ENCODE measurements at regions not wholly inside any gene's neighbourhood (a gene's known extent, or its start where the extent isn't known, plus 50 kb on each side); places are given as distances from the start of the nearest gene placed in this dataset.

DNA sequence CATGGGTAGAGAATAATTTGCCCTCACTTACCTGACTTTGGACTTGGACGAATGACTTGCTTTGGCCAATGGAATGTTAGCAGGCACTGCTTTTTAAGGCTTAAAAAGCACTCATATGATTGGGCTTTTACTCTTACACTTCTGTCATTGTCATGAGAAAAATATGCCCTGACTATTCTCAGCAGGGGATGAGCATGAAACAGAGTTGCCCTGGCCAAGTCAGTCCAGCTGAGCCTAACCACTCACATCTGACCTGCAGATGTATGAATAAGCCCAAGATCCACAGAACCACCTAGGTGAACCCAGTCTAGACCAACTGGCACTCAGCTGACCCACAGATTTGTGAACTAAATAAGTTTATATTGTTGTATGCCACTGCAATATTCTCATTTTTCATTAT, 573.5 kb downstream of the TNS3 start:
- Histone ChIP-seq H3K4me3 (no peak overlapping the region), H3K9me3 (no peaks in the 10 kb centered on the region), H3K36me3 (no peaks in the 10 kb centered on the region), H3K27ac (no peak overlapping the region), H3K27me3 (replicated peaks; ENCODE audit: insufficient read depth) (no peaks in the 10 kb centered on the region), H3K4me1 (replicated peaks) (no peaks in the 10 kb centered on the region)
- intact Hi-C loops (cut with DNase I): no loop called here
- 90% methylated on average over 1 of the region's 1 CpG for WGBS
- no peak for DNase-seq (ENCODE audit: low spot score)
- TF ChIP-seq POLR2A (IDR thresholded peaks at IDR 0.05) (no peak), POLR2AphosphoS5 (IDR thresholded peaks at IDR 0.05) (no peak)
- TF ChIP-seq, protein P1, sequence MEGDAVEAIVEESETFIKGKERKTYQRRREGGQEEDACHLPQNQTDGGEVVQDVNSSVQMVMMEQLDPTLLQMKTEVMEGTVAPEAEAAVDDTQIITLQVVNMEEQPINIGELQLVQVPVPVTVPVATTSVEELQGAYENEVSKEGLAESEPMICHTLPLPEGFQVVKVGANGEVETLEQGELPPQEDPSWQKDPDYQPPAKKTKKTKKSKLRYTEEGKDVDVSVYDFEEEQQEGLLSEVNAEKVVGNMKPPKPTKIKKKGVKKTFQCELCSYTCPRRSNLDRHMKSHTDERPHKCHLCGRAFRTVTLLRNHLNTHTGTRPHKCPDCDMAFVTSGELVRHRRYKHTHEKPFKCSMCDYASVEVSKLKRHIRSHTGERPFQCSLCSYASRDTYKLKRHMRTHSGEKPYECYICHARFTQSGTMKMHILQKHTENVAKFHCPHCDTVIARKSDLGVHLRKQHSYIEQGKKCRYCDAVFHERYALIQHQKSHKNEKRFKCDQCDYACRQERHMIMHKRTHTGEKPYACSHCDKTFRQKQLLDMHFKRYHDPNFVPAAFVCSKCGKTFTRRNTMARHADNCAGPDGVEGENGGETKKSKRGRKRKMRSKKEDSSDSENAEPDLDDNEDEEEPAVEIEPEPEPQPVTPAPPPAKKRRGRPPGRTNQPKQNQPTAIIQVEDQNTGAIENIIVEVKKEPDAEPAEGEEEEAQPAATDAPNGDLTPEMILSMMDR (IDR thresholded peaks at IDR 0.05): no peak

DNA sequence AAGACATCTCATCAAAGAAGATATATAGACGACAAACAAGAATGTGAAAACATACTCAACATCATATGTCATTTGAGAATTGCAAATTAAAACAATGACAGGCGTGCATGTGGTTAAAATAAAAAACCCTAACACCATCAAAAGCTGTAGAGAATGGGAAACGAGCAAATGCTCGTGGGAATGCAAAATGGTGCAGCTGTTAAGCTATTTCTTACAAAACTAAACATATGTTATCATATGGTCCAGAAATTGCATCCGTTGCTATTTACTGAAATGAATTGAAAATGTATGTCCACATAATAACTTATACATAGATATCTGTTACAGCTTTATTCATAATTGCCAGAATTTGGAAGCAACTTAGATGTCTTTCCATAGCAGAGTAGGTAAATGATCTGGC, 574.4 kb downstream of the TNS3 start:
- intact Hi-C loops (cut with DNase I): no loop called here
- H3K4me3 ChIP-seq: no peak overlapping the region
- no peaks in the 10 kb centered on the region for H3K9me3 ChIP-seq
- H3K36me3 ChIP-seq: no peaks in the 10 kb centered on the region
- H3K27ac ChIP-seq: no peak overlapping the region
- WGBS: 74% methylated on average over 5 of the region's 5 CpGs
- DNase-seq (ENCODE audit: low spot score): no peak
- no peaks in the 10 kb centered on the region for H3K4me1 ChIP-seq (replicated peaks)
- no peaks in the 10 kb centered on the region for H3K27me3 ChIP-seq (replicated peaks; ENCODE audit: insufficient read depth)
- no peak for TF ChIP-seq POLR2A (IDR thresholded peaks at IDR 0.05)
- no peak for TF ChIP-seq POLR2AphosphoS5 (IDR thresholded peaks at IDR 0.05)
- TF ChIP-seq, protein P1 (IDR thresholded peaks at IDR 0.05): no peak

DNA sequence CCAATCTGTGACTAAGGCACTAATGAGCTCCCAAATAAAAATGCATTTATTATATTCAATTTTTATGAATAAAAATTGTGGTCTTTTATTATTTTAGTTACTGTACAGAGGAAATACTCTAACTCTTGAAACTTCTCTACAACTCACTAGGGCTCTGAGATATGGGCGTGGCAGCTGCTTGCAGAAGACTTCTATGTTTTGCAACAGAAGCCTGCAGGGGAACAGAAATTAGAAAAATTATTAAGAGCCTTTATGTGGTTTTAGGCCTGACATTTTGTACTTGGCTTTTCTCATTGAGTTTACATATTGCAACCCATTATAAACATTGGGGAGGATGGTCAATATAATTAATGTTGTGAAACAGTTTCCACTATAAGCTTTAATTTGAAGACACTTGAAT, 581.4 kb downstream of the TNS3 start:
- intact Hi-C loops (cut with DNase I): no loop called here
- no peak overlapping the region for H3K4me3 ChIP-seq
- no peaks in the 10 kb centered on the region for H3K9me3 ChIP-seq
- no peaks in the 10 kb centered on the region for H3K36me3 ChIP-seq
- TF ChIP-seq, protein P1 (IDR thresholded peaks at IDR 0.05): no peak
- TF ChIP-seq POLR2AphosphoS5 (IDR thresholded peaks at IDR 0.05): no peak
- TF ChIP-seq POLR2A (IDR thresholded peaks at IDR 0.05): no peak
- no peak overlapping the region for H3K27ac ChIP-seq
- H3K4me1 ChIP-seq (replicated peaks): no peaks in the 10 kb centered on the region
- H3K27me3 ChIP-seq (replicated peaks; ENCODE audit: insufficient read depth): no peaks in the 10 kb centered on the region
- no peak for DNase-seq (ENCODE audit: low spot score)
- WGBS: 89% methylated on average over 1 of the region's 1 CpG

DNA sequence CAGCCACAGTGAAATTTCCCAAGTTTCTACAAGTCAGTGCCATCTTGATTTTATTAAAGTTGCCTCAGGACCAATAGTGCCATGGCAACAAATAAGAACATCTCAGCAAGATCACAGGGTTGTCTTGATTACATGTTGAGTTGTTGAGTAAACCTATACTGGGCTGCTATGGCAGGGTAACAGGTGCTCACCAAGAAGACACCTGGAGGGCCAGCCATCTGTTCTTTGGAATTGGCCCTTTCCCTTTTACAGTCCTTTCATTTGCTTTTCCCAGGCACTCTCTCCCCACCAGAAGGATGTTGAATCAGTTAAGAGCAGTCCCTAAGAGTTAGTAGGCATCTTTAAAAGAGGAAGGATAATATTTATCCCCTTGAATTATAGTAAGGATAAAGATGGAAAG, 582.0 kb downstream of the TNS3 start:
- H3K36me3 ChIP-seq: no peaks in the 10 kb centered on the region
- no peaks in the 10 kb centered on the region for H3K4me1 ChIP-seq (replicated peaks)
- DNase-seq (ENCODE audit: low spot score): no peak
- H3K4me3 ChIP-seq: no peak overlapping the region
- H3K27ac ChIP-seq: no peak overlapping the region
- no peaks in the 10 kb centered on the region for H3K9me3 ChIP-seq
- intact Hi-C loops (cut with DNase I): no loop called here
- H3K27me3 ChIP-seq (replicated peaks; ENCODE audit: insufficient read depth): no peaks in the 10 kb centered on the region
- TF ChIP-seq POLR2AphosphoS5 (IDR thresholded peaks at IDR 0.05): no peak
- TF ChIP-seq POLR2A (IDR thresholded peaks at IDR 0.05): no peak
- TF ChIP-seq, protein P1 (IDR thresholded peaks at IDR 0.05): no peak

DNA sequence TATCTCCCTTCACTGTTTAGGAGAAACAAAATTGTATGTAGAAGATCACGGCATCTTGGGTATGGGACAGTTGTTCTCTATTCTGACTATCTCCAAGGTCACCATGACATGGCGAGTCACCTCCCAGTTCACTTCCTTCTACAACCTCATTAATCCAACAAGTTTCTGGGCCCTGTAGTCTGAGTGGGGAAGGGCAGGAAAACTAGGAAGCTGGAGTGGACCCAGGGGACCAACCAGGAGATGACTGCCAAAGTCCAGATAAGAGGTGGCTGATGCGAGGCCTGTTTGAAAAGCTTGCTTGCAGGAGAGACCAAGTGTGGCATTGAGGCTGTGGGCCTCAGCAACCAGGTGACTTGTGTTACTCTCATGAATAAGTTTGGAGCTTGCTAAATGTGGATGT, 584.9 kb downstream of the TNS3 start:
- intact Hi-C loops (cut with DNase I): no loop called here
- Histone ChIP-seq H3K27ac (no peak overlapping the region), H3K4me3 (no peak overlapping the region), H3K36me3 (no peaks in the 10 kb centered on the region), H3K27me3 (replicated peaks; ENCODE audit: insufficient read depth) (no peaks in the 10 kb centered on the region), H3K9me3 (no peaks in the 10 kb centered on the region), H3K4me1 (replicated peaks) (no peaks in the 10 kb centered on the region)
- no peak for DNase-seq (ENCODE audit: low spot score)
- WGBS: 98% methylated on average over 3 of the region's 3 CpGs
- TF ChIP-seq POLR2AphosphoS5 (IDR thresholded peaks at IDR 0.05) (no peak), POLR2A (IDR thresholded peaks at IDR 0.05) (no peak)
- TF ChIP-seq, protein P1 (IDR thresholded peaks at IDR 0.05): no peak
